Gastrocnemius medialis (tissue), 4 donors: ENCODE measurements at regions not wholly inside any gene's neighbourhood (a gene's known extent, or its start where the extent isn't known, plus 50 kb on each side); places are given as distances from the start of the nearest gene placed in this dataset.
"Not testable (repeated sequence)": the region's sequence is repeated elsewhere in the genome, so short reads cannot be mapped to it uniquely, and the experiment has no call there.

ENCODE experiments used
- ATAC-seq, 2 donors: fragments of 150-250 bp; one replicate each; pipeline ENCODE4 v1.9.1; 2016
- DNase-seq, 2 donors: peaks; one replicate each; pipeline ENCODE4 v3.0.0-alpha.2; 2019
- H3K27ac ChIP-seq, 4 donors: fragments of 200-600 bp; sonication (generic); 1 replicate in 1 of 4; 2 replicates in 3 of 4; pipeline ENCODE4 v1.5.1; 2016 to 2018; ENCODE audit warnings: mild to moderate bottlenecking in 2 of 4, moderate library complexity in 1 of 4
- H3K27me3 ChIP-seq, 3 donors: fragments of 200-600 bp; sonication (generic) in 2 of 3; 1 replicate in 1 of 3; 2 replicates in 2 of 3; pipeline versions ENCODE4 v1.5.1 to v1.6.0; 2016 to 2019; ENCODE audit warnings: mild to moderate bottlenecking in 1 of 3, moderate library complexity in 1 of 3
- H3K36me3 ChIP-seq, 2 donors: fragments of 200-600 bp; sonication (generic) in 1 of 2; one replicate each; pipeline ENCODE4 v1.5.1; 2017 to 2018
- H3K4me1 ChIP-seq, 2 donors: fragments of 200-600 bp; sonication (generic) in 1 of 2; one replicate each; pipeline ENCODE4 v1.5.1; 2016 to 2017; ENCODE audit warnings: mild to moderate bottlenecking in 2 of 2
- H3K4me3 ChIP-seq, 4 donors: fragments of 200-600 bp; sonication (generic) in 3 of 4; 1 replicate in 1 of 4; 2 replicates in 3 of 4; pipeline ENCODE4 v1.5.1; 2016 to 2019; ENCODE audit warnings: mild to moderate bottlenecking in 2 of 4
- H3K9me3 ChIP-seq, 3 donors: fragments of 200-600 bp; sonication (generic) in 2 of 3; 1 replicate in 1 of 3; 2 replicates in 2 of 3; pipeline ENCODE4 v1.5.1; 2016 to 2019
- CTCF ChIP-seq, 5 experiments: fragments of 450-650 bp in 3 of 5; fragments of 200-600 bp in 2 of 5; sonication (generic) in 2 of 5; IDR thresholded peaks in 4 of 5; conservative IDR thresholded peaks in 1 of 5; 1 replicate in 4 of 5; 2 replicates in 1 of 5; pipeline ENCODE4 v1.5.1; 2016 to 2019; ENCODE audit warnings: antibody characterized with exemption in 5 of 5, mild to moderate bottlenecking in 3 of 5, moderate library complexity in 3 of 5
- POLR2A ChIP-seq, 2 donors: fragments of 450-650 bp; IDR thresholded peaks; one replicate each; pipeline ENCODE4 v1.6.1; 2017; ENCODE audit warnings: antibody characterized with exemption in 2 of 2, mild to moderate bottlenecking in 2 of 2, moderate library complexity in 2 of 2
- in situ Hi-C, 4 donors: fragments of 200-750 bp; cut with MboI; loops; one replicate each; pipeline versions ENCODE4 v1.15.0 to v1.8.0; 2017; ENCODE audit warnings: low sequenced_read_pairs in 4 of 4
- intact Hi-C: fragments of 100-400 bp; cut with DNase I; formaldehyde crosslinking; loops from one replicate; pipeline ENCODE4 v1.15.1; 2023; ENCODE audit warnings: low total_unique reads

DNA sequence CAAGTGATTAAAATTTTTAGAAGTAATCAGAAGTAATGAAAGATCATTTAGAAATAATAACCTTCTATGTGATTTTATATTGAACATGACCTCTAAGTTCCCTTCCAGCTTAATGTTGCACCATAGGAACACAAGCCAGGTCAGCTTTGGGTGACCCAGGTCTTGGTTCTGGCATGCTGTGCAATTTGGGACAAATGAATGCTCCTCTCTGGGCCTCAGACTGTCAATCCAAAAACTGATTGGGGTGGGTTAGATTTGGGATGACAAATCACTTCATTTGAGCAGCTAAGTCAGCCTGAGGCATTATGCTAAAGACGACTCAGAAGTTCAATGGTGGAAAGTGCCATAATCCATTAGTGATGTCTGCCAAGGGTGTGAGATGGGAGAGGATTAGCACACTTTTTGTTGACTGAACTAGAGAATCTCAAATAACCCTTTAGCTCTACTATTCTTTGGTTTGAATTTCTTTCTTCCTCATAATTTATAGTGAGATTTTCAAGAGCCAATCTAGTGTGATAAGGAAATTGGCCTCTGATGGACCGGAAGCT, 60.7 kb upstream of the BOD1 start:
- ATAC-seq (no peak), DNase-seq (no peak)
- in situ Hi-C loops, result no loop called here
- Histone ChIP-seq H3K4me1 (peaks cover 15 to 25% of the 10 kb centered on the region in 2 donors), H3K4me3 (no peak overlapping the region), H3K36me3 (no peaks in the 10 kb centered on the region), H3K27me3 (no peaks in the 10 kb centered on the region), H3K9me3 (no peaks in the 10 kb centered on the region), H3K27ac (no peak overlapping the region)
- intact Hi-C loops, result loop anchor here (10.0 kb wide), 1 partner anchor 902 kb away; the partner anchor contains the start of gene DUSP1
- TF ChIP-seq POLR2A (IDR thresholded peaks at IDR 0.05) (no peak), CTCF (IDR thresholded peaks at IDR 0.05 in 4 of 5, conservative IDR thresholded peaks at IDR 0.05 in 1 of 5) (no peak)

- in situ Hi-C loops, result no loop called here
- Histone ChIP-seq H3K4me3 (no peak overlapping the region), H3K36me3 (no peaks in the 10 kb centered on the region), H3K27ac (no peak overlapping the region), H3K27me3 (no peaks in the 10 kb centered on the region), H3K9me3 (no peaks in the 10 kb centered on the region), H3K4me1 (peaks cover 0 to 6% of the 10 kb centered on the region in 2 donors)
- no peak for TF ChIP-seq CTCF (IDR thresholded peaks at IDR 0.05 in 4 of 5, conservative IDR thresholded peaks at IDR 0.05 in 1 of 5)
- TF ChIP-seq POLR2A (IDR thresholded peaks at IDR 0.05), result no peak
- intact Hi-C loops, result loop anchor here (10.0 kb wide), 1 partner anchor 905 kb away; the partner anchor contains the start of gene DUSP1
- DNase-seq, result no peak
- no peak for ATAC-seq
These were observed 63.6 kb upstream of the BOD1 start for GRCh38 chr5:173679909-173680630.

DNA sequence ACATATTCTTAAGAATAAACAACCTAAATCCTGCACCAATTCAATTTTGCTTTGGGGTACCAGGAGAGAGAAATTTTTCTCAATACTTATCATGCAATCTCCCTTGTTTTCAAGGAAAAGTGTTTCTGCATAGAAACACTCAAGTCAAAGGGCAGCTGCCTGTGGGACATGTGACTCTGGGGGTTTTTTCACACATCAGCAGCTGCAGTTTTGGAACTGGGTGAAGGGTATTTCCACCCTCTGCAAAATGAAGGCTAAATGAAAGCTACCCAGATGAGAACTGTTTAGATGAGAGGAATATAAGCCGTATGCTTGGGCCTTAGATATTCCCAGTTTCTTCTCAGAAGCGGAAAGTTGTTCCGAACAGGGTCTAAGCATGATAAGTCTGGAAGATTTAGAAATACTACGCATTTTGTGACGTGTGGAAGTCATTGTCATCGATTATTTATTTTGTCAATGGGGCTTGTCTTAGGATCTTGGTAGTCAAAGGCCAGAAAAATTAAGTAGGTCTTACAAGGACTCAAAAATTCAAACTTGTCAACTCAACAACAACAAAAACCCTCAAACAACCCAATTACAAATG, 64.3 kb upstream of the BOD1 start:
- TF ChIP-seq POLR2A (IDR thresholded peaks at IDR 0.05), result no peak
- TF ChIP-seq CTCF (IDR thresholded peaks at IDR 0.05 in 4 of 5, conservative IDR thresholded peaks at IDR 0.05 in 1 of 5), result no peak
- H3K4me1 ChIP-seq, result peaks cover 0 to under 1% of the 10 kb centered on the region in 2 donors
- in situ Hi-C loops, result no loop called here
- H3K27me3 ChIP-seq, result no peaks in the 10 kb centered on the region
- intact Hi-C loops, result no loop called here
- no peaks in the 10 kb centered on the region for H3K36me3 ChIP-seq
- DNase-seq (no peak), ATAC-seq (no peak)
- H3K4me3 ChIP-seq, result no peak overlapping the region
- H3K27ac ChIP-seq, result no peak overlapping the region
- no peaks in the 10 kb centered on the region for H3K9me3 ChIP-seq

- Histone ChIP-seq H3K4me3 (no peak overlapping the region), H3K36me3 (no peaks in the 10 kb centered on the region), H3K27ac (no peak overlapping the region), H3K4me1 (no peaks in the 10 kb centered on the region), H3K9me3 (no peaks in the 10 kb centered on the region), H3K27me3 (no peaks in the 10 kb centered on the region)
- intact Hi-C loops (no loop called here), in situ Hi-C loops (no loop called here)
- no peak for ATAC-seq
- TF ChIP-seq POLR2A (IDR thresholded peaks at IDR 0.05), result no peak
- no peak for TF ChIP-seq CTCF (IDR thresholded peaks at IDR 0.05 in 4 of 5, conservative IDR thresholded peaks at IDR 0.05 in 1 of 5)
- no peak for DNase-seq
These were observed 65.9 kb upstream of the BOD1 start for GRCh38 chr5:173682313-173682712.

DNA sequence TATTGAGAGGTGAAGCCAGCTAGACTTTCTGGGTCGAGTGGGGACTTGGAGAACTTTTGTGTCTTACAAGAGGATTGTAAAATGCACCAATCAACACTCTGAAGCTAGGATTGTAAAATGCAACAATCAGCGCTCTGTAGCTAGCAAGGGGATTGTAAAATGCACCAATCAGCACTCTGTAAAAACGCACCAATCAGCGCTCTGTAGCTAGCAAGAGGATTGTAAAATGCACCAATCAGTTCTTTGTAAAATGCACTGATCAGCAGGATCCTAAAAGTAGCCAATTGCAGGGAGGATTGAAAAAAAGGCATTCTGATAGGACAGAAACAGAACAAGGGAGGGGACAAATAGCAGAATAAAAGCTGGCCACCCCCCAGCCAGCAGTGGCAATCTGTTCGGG, 68.1 kb upstream of the BOD1 start:
- H3K27ac ChIP-seq, intact Hi-C loops, H3K4me3 ChIP-seq, H3K9me3 ChIP-seq, in situ Hi-C loops, DNase-seq, H3K27me3 ChIP-seq, H3K36me3 ChIP-seq, ATAC-seq: not testable (repeated sequence)
- peaks cover 12 to 15% of the 10 kb centered on the region in 2 donors for H3K4me1 ChIP-seq
